Right lobe of liver (tissue), 4 donors: ENCODE measurements at regions not wholly inside any gene's neighbourhood (a gene's known extent, or its start where the extent isn't known, plus 50 kb on each side); places are given as distances from the start of the nearest gene placed in this dataset.

Source experiments
- CTCF ChIP-seq, 4 donors: fragments of 200-600 bp in 3 of 4; fragments of 450-650 bp in 1 of 4; IDR thresholded peaks; one replicate each; pipeline versions ENCODE4 v1.5.1 to v1.8.0; 2016 to 2022; ENCODE audit warnings: antibody characterized with exemption in 4 of 4, mild to moderate bottlenecking in 2 of 4
- POLR2A ChIP-seq: fragments of 450-650 bp; IDR thresholded peaks from one replicate; pipeline ENCODE4 v1.6.1; 2017; ENCODE audit warnings: antibody characterized with exemption, mild to moderate bottlenecking
- donor health status: DM: no; HTN: no; CAD: no.
- donor health status: DM: no; HTN: no; CAD: no.
- donor health status: DM: no; HTN: yes; CAD: no.

GRCh38 chr3:74469151-74469550 lies 145.3 kb downstream of the CNTN3 start:
- TF ChIP-seq CTCF (IDR thresholded peaks at IDR 0.05) = no peak
- no peak for TF ChIP-seq POLR2A
